Brain microvascular endothelial cell (primary cell): ENCODE measurements at regions not wholly inside any gene's neighbourhood (a gene's known extent, or its start where the extent isn't known, plus 50 kb on each side); places are given as distances from the start of the nearest gene placed in this dataset.

Source experiments
- DNase-seq: peaks from one replicate; pipeline ENCODE4 v3.0.0-alpha.2; 2020
- H3K27ac ChIP-seq: fragments of 250-450 bp; sonication (Bioruptor Pico); 2 replicates; pipeline ENCODE4 v1.5.1; 2020; ENCODE audit warnings: mild to moderate bottlenecking, moderate library complexity
- H3K27me3 ChIP-seq: fragments of 250-450 bp; sonication (Bioruptor Pico); replicated peaks from 2 replicates; pipeline ENCODE4 v1.5.1; 2020; ENCODE audit warnings: mild to moderate bottlenecking
- H3K36me3 ChIP-seq: fragments of 250-450 bp; sonication (Bioruptor Pico); replicated peaks from 2 replicates; pipeline ENCODE4 v1.5.1; 2020; ENCODE audit warnings: mild to moderate bottlenecking
- H3K4me3 ChIP-seq: 2 replicates; pipeline ENCODE4 v1.5.1; 2011; ENCODE audit warnings: low read depth, mild to moderate bottlenecking, control low read depth, low read length, moderate library complexity
- in situ Hi-C: cut with HindIII; loops from 2 replicates; pipeline ENCODE4 v1.10.0; 2017; ENCODE audit warnings: low sequenced_read_pairs, low pct_ligation_motif_present
- TF ChIP-seq, protein P1 (sequence below): IDR thresholded peaks from 2 replicates; pipeline ENCODE4 v1.5.1; 2011; ENCODE audit warnings: low read depth, mild to moderate bottlenecking, moderate library complexity, low read length, control low read depth, inconsistent platforms; ENCODE audit errors: missing control alignments

- H3K27me3 ChIP-seq: no peaks in the 10 kb centered on the region
- peak; percentile 31 for DNase-seq
- in situ Hi-C loops: no loop called here
- TF ChIP-seq, protein P1, sequence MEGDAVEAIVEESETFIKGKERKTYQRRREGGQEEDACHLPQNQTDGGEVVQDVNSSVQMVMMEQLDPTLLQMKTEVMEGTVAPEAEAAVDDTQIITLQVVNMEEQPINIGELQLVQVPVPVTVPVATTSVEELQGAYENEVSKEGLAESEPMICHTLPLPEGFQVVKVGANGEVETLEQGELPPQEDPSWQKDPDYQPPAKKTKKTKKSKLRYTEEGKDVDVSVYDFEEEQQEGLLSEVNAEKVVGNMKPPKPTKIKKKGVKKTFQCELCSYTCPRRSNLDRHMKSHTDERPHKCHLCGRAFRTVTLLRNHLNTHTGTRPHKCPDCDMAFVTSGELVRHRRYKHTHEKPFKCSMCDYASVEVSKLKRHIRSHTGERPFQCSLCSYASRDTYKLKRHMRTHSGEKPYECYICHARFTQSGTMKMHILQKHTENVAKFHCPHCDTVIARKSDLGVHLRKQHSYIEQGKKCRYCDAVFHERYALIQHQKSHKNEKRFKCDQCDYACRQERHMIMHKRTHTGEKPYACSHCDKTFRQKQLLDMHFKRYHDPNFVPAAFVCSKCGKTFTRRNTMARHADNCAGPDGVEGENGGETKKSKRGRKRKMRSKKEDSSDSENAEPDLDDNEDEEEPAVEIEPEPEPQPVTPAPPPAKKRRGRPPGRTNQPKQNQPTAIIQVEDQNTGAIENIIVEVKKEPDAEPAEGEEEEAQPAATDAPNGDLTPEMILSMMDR: no peak
- H3K36me3 ChIP-seq: no peaks in the 10 kb centered on the region
- no peak overlapping the region for H3K4me3 ChIP-seq
- H3K27ac ChIP-seq: no peak overlapping the region
Measured at GRCh38 chr3:110027446-110028080, 690.2 kb upstream of the DPPA4 start.

- H3K4me3 ChIP-seq: no peak overlapping the region
- H3K27me3 ChIP-seq: no peaks in the 10 kb centered on the region
- H3K27ac ChIP-seq: no peak overlapping the region
- DNase-seq: no peak
- in situ Hi-C loops: no loop called here
- TF ChIP-seq, protein P1: no peak
- no peaks in the 10 kb centered on the region for H3K36me3 ChIP-seq
Measured at GRCh38 chr3:110031975-110032374, 694.6 kb upstream of the DPPA4 start.

GRCh38 chr3:110059431-110059830 lies 722.1 kb upstream of the DPPA4 start:
- in situ Hi-C loops: no loop called here

DNA sequence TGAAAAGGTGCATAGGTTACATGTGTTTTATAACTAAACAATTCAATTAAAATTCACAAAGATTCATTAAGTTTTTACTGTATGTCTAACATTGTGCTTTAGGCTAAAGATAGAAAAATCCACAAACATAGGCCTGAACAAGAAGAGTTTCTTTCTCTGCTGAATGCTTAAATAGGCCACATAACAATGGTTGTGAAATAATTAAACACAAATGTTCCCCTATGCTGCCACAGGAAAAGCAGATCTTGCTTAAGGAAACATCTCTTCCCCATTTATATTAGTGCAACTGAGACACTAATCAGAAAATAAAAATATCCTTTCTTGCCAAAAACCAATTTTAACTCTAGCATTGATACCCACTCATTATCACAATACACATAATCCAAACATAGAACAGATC lies 725.4 kb upstream of the DPPA4 start:
- in situ Hi-C loops: no loop called here
- Histone ChIP-seq H3K36me3 (no peaks in the 10 kb centered on the region), H3K27ac (no peak overlapping the region), H3K27me3 (no peaks in the 10 kb centered on the region), H3K4me3 (no peak overlapping the region)
- DNase-seq: no peak
- TF ChIP-seq, protein P1: no peak

More at GRCh38 chr3:110059431-110059830, 722.1 kb upstream of the DPPA4 start:
- H3K27ac ChIP-seq: no peak overlapping the region
- TF ChIP-seq, protein P1: no peak
- no peaks in the 10 kb centered on the region for H3K27me3 ChIP-seq
- no peaks in the 10 kb centered on the region for H3K36me3 ChIP-seq
- H3K4me3 ChIP-seq: no peak overlapping the region
- no peak for DNase-seq

GRCh38 chr3:110063178-110063577 lies 725.8 kb upstream of the DPPA4 start:
- in situ Hi-C loops: no loop called here
- TF ChIP-seq, protein P1: no peak
- H3K36me3 ChIP-seq: no peaks in the 10 kb centered on the region
- H3K27ac ChIP-seq: no peak overlapping the region
- no peak for DNase-seq
- H3K4me3 ChIP-seq: no peak overlapping the region
- no peaks in the 10 kb centered on the region for H3K27me3 ChIP-seq

DNA sequence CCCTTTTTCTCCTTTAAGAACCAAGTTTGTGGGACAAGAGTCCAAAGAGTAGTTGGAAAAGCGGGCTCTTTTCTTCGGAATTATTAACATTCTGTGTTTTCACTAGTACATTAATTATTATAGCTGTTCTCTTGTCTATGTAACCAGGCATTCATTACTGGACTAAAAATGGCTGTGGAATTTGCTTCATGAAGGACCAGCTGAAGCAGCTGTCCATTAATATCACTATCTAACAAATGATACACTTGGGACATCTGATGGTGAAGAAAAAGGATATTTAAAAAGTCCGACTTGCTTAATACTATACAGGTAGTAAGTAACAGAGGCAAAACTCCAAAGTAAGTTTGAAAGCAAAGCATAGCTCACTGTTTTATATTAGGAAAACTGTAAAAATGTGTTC lies 728.9 kb upstream of the DPPA4 start:
- H3K27me3 ChIP-seq: no peaks in the 10 kb centered on the region
- TF ChIP-seq, protein P1: no peak
- no peak overlapping the region for H3K27ac ChIP-seq
- in situ Hi-C loops: no loop called here
- H3K36me3 ChIP-seq: no peaks in the 10 kb centered on the region
- no peak for DNase-seq
- H3K4me3 ChIP-seq: no peak overlapping the region
